ENCODE measurements at regions not wholly inside any gene's neighbourhood (a gene's known extent, or its start where the extent isn't known, plus 50 kb on each side); places are given as distances from the start of the nearest gene placed in this dataset.

GRCh38 chr7:12124028-12124427, 87.1 kb upstream of the TMEM106B start:
- Histone ChIP-seq H3K27me3 (peaks cover 2% of the 10 kb centered on the region), H3K36me3 (no peaks in the 10 kb centered on the region), H3K9me3 (no peaks in the 10 kb centered on the region), H3K27ac (no peak overlapping the region), H3K4me1 (no peaks in the 10 kb centered on the region), H3K4me3 (no peak overlapping the region)
- 54% methylated on average over 6 of the region's 6 CpGs for WGBS
- TF ChIP-seq CTCF (IDR thresholded peaks at IDR 0.05), result no peak
- no peak for TF ChIP-seq POLR2A (IDR thresholded peaks at IDR 0.05)
- TF ChIP-seq POLR2AphosphoS5 (IDR thresholded peaks at IDR 0.05), result no peak
- TF ChIP-seq EP300 (IDR thresholded peaks at IDR 0.05), result no peak
- DNase-seq (ENCODE audit: low spot score in 2 of 2), result no peak

GRCh38 chr7:12127455-12127854, 83.6 kb upstream of the TMEM106B start:
- Histone ChIP-seq H3K36me3 (no peaks in the 10 kb centered on the region), H3K4me1 (no peaks in the 10 kb centered on the region), H3K27ac (no peak overlapping the region), H3K4me3 (no peak overlapping the region), H3K27me3 (peaks cover 2% of the 10 kb centered on the region), H3K9me3 (no peaks in the 10 kb centered on the region)
- TF ChIP-seq POLR2A (IDR thresholded peaks at IDR 0.05), result no peak
- no peak for TF ChIP-seq EP300 (IDR thresholded peaks at IDR 0.05)
- TF ChIP-seq CTCF (IDR thresholded peaks at IDR 0.05), result no peak
- no peak for TF ChIP-seq POLR2AphosphoS5 (IDR thresholded peaks at IDR 0.05)
- no peak for DNase-seq (ENCODE audit: low spot score in 2 of 2)

DNA sequence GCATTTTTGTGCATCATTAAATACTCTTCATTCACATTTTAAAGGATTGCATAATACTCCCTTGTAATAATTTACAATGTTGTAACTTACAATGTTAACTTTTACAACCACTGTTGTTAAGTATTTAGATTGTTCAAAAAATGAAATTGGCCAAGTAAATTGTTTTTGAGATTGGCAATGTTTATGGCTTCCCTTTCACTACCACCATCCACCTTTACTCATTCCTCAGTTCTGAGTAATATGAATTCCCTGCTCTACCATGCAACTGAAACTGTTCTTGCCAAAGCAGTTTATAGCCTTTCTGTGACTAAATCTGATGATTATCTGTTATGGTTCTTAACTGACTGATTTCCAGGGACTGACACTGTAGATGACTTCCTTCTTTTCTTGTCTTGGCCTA, 80.5 kb upstream of the TMEM106B start:
- Histone ChIP-seq H3K4me1 (no peaks in the 10 kb centered on the region), H3K4me3 (no peak overlapping the region), H3K9me3 (no peaks in the 10 kb centered on the region), H3K36me3 (no peaks in the 10 kb centered on the region), H3K27me3 (no peaks in the 10 kb centered on the region), H3K27ac (no peak overlapping the region)
- no peak for TF ChIP-seq POLR2A (IDR thresholded peaks at IDR 0.05)
- TF ChIP-seq CTCF (IDR thresholded peaks at IDR 0.05), result no peak
- no peak for TF ChIP-seq POLR2AphosphoS5 (IDR thresholded peaks at IDR 0.05)
- TF ChIP-seq EP300 (IDR thresholded peaks at IDR 0.05), result no peak
- DNase-seq (ENCODE audit: low spot score in 2 of 2), result no peak

DNA sequence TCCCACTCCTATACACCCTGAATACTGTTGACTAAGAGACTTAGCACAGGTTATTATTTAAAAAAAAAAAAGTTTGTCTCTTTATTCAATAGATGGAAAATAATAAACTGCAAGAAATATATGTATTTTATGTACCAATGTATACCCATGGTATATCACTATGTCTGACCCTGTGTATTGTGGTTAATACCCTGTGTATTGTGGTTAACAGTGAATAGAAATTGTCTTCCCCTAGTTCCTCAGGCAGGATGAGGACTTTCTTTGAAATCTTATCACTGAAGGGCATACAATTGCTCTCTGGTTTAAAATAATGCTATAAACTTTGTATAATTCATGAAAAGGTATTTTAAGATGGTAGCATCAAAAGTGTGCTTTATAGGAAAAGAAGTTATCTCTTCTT, 80.0 kb upstream of the TMEM106B start:
- no peak for DNase-seq (ENCODE audit: low spot score in 2 of 2)
- no peaks in the 10 kb centered on the region for H3K36me3 ChIP-seq
- no peak overlapping the region for H3K4me3 ChIP-seq
- TF ChIP-seq POLR2AphosphoS5 (IDR thresholded peaks at IDR 0.05), result no peak
- TF ChIP-seq EP300 (IDR thresholded peaks at IDR 0.05), result no peak
- TF ChIP-seq POLR2A (IDR thresholded peaks at IDR 0.05), result no peak
- TF ChIP-seq CTCF (IDR thresholded peaks at IDR 0.05), result no peak
- H3K27ac ChIP-seq, result no peak overlapping the region
- H3K4me1 ChIP-seq, result no peaks in the 10 kb centered on the region
- H3K27me3 ChIP-seq, result no peaks in the 10 kb centered on the region
- no peaks in the 10 kb centered on the region for H3K9me3 ChIP-seq

DNA sequence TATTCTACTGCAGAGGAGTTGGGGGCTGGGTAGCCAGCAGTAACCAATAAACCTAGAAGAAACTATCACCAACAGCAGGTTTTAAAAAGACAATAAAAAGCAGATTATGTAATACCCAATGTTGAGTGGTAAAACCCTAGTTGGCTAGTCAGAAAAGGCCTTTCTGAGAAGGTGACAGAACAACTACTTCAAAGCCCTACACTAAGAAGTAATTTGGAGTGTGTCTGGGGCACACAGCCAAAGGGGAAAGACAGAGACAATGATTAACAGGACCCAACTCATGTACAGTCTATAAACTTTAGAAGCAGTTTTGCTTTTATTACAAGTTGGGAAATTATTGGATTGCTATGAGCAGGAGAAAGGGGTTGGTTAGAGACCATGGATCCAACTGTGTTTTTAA, 77.2 kb upstream of the TMEM106B start:
- Histone ChIP-seq H3K9me3 (no peaks in the 10 kb centered on the region), H3K27ac (no peak overlapping the region), H3K36me3 (no peaks in the 10 kb centered on the region), H3K27me3 (no peaks in the 10 kb centered on the region), H3K4me3 (no peak overlapping the region), H3K4me1 (no peaks in the 10 kb centered on the region)
- no peak for DNase-seq (ENCODE audit: low spot score in 2 of 2)
- TF ChIP-seq CTCF (IDR thresholded peaks at IDR 0.05), result no peak
- no peak for TF ChIP-seq POLR2A (IDR thresholded peaks at IDR 0.05)
- no peak for TF ChIP-seq EP300 (IDR thresholded peaks at IDR 0.05)
- no peak for TF ChIP-seq POLR2AphosphoS5 (IDR thresholded peaks at IDR 0.05)
